Loucy (cell line): ENCODE measurements at regions not wholly inside any gene's neighbourhood (a gene's known extent, or its start where the extent isn't known, plus 50 kb on each side); places are given as distances from the start of the nearest gene placed in this dataset.

ENCODE experiments used
- EZH2phosphoT487 ChIP-seq: fragments of 200-600 bp; IDR thresholded peaks from 2 replicates; pipeline ENCODE4 v1.6.1; 2018; ENCODE audit warnings: antibody characterized with exemption, mild to moderate bottlenecking, moderate library complexity, borderline replicate concordance
- TF ChIP-seq, protein P1 (sequence below): fragments of 200-600 bp; sonication (generic); conservative IDR thresholded peaks from 2 replicates; pipeline ENCODE4 v1.5.1; 2014; ENCODE audit warnings: mild to moderate bottlenecking, antibody characterized with exemption, low read length

DNA sequence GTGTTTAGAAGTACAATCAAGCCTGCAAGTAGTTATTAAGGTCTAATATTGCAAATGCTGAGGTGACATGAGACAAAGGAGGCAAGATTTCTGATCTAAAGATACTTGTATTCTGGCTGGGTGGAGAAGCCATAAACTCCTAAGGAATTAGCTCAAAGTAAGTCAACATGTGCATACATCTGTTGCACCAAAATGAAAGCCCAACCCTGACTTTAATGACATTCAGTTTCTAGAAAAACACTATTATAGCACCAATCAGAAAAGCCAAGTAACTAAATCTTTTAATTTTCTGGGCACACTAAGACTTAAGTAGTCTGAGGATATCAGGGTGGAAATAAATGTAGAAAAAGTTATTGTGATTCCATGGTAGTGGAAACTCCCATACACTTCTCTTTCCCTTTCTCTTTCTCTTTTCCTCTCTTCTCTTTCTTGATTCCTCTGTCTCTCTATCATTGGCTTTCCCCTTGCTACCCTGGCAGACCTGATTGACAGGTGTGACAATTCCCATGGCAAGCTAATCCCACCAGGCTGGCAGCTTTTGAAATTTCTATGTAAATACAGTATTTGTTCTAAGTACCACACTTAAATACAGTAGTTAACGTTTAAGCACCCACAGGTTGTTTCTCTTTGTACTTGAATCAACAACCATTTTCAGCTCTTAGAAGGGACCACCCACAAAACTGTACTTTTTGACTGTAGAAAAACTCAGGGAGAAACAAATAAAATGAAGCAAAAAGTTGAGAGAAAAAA, 528.4 kb upstream of the SEMA6D start:
- TF ChIP-seq, protein P1, sequence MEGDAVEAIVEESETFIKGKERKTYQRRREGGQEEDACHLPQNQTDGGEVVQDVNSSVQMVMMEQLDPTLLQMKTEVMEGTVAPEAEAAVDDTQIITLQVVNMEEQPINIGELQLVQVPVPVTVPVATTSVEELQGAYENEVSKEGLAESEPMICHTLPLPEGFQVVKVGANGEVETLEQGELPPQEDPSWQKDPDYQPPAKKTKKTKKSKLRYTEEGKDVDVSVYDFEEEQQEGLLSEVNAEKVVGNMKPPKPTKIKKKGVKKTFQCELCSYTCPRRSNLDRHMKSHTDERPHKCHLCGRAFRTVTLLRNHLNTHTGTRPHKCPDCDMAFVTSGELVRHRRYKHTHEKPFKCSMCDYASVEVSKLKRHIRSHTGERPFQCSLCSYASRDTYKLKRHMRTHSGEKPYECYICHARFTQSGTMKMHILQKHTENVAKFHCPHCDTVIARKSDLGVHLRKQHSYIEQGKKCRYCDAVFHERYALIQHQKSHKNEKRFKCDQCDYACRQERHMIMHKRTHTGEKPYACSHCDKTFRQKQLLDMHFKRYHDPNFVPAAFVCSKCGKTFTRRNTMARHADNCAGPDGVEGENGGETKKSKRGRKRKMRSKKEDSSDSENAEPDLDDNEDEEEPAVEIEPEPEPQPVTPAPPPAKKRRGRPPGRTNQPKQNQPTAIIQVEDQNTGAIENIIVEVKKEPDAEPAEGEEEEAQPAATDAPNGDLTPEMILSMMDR: no peak
- no peak for TF ChIP-seq EZH2phosphoT487
